ENCODE measurements at regions not wholly inside any gene's neighbourhood (a gene's known extent, or its start where the extent isn't known, plus 50 kb on each side); places are given as distances from the start of the nearest gene placed in this dataset.

GRCh38 chr9:119601632-119602031 is 232.4 kb upstream of the BRINP1 start:
- TF ChIP-seq POLR2A (IDR thresholded peaks at IDR 0.05) (no peak), CTCF (IDR thresholded peaks at IDR 0.05) (no peak)
